ENCODE measurements at regions not wholly inside any gene's neighbourhood (a gene's known extent, or its start where the extent isn't known, plus 50 kb on each side); places are given as distances from the start of the nearest gene placed in this dataset.

DNA sequence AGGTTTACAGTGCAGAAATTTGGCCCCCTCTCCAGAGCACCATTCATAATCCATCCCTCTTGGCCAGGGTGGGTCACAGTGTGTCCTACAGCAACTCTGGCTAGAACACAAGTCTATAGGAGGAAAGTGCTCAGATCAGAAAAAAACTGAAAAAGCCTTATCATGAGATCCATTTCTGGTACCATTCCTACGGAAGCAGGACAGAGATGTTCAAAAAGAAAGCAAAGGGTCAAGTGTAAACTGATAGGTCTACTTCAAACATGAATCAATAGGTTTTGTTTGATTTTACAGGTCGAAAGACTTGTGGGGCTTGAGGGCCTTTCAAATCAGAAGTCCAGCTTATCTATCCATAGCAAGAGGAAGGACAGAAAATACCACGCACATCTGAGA, 326.4 kb downstream of the SOX9 start:
- intact Hi-C loops (cut with DNase I): no loop called here
- DNase-seq: no peak
- H3K4me3 ChIP-seq: no peak overlapping the region
- H3K4me1 ChIP-seq: no peaks in the 10 kb centered on the region
- no peaks in the 10 kb centered on the region for H3K36me3 ChIP-seq
- H3K27me3 ChIP-seq (ENCODE audit: low read depth): no peaks in the 10 kb centered on the region
- ATAC-seq: no peak
- no peak overlapping the region for H3K27ac ChIP-seq
- no peaks in the 10 kb centered on the region for H3K9me3 ChIP-seq
- no peak for TF ChIP-seq CTCF (IDR thresholded peaks at IDR 0.05)

GRCh38 chr17:72448019-72448418, 327.2 kb downstream of the SOX9 start:
- intact Hi-C loops (cut with DNase I): no loop called here
- Histone ChIP-seq H3K27ac (no peak overlapping the region), H3K36me3 (no peaks in the 10 kb centered on the region), H3K4me1 (no peaks in the 10 kb centered on the region), H3K27me3 (ENCODE audit: low read depth) (no peaks in the 10 kb centered on the region), H3K9me3 (no peaks in the 10 kb centered on the region), H3K4me3 (no peak overlapping the region)
- ATAC-seq (no peak), DNase-seq (no peak)
- no peak for TF ChIP-seq CTCF (IDR thresholded peaks at IDR 0.05)

DNA sequence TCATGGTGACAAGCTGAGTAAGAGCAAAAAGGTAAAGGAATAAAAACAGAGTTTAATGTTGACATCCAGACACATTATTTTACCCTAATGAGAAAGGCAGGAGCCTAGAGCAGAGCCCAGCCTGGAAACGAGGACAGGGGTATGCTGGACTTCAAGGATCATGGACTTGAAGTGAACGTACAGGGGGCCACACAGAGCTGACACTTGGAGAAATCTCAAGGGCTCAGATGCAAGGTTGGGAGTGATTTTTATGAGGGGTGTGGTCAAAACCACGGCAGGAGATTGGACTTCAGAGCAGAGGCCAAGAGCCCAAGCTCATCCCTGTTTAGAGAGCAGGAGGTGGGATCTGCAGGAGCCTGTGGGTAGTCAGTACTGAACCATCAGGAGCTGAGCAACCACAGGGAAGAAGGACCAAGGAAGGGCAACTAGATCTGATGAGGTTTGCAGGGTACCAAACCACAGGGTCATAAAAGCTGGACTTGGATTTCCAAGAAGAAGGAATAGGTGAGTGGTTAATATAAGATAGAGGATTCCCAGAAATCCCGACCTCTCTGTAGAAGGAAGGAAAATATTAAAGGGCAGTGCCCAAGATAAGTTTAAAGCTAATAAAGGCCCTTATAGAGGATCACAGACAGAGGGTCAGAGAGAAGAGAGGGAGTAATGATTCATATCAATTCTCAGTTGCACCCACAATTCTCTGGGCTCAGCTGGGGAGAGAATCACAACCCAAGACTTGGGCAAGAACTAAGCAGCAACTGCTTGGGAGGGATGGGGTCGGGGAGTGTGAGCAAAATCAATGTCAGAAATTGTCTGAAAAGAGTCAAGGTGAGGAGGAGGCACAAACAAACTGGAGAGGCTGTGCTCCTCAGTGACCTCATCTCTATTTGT, 331.7 kb downstream of the SOX9 start:
- Histone ChIP-seq H3K4me3 (no peak overlapping the region), H3K27me3 (ENCODE audit: low read depth) (no peaks in the 10 kb centered on the region), H3K27ac (no peak overlapping the region), H3K4me1 (no peaks in the 10 kb centered on the region), H3K9me3 (no peaks in the 10 kb centered on the region), H3K36me3 (no peaks in the 10 kb centered on the region)
- intact Hi-C loops (cut with DNase I): no loop called here
- ATAC-seq (no peak), DNase-seq (no peak)
- TF ChIP-seq CTCF (IDR thresholded peaks at IDR 0.05): no peak

- Histone ChIP-seq H3K4me1 (no peaks in the 10 kb centered on the region), H3K4me3 (no peak overlapping the region), H3K9me3 (no peaks in the 10 kb centered on the region), H3K36me3 (no peaks in the 10 kb centered on the region), H3K27ac (no peak overlapping the region), H3K27me3 (ENCODE audit: low read depth) (no peaks in the 10 kb centered on the region)
- DNase-seq (no peak), ATAC-seq (no peak)
- intact Hi-C loops (cut with DNase I): no loop called here
- no peak for TF ChIP-seq CTCF (IDR thresholded peaks at IDR 0.05)
These were observed 333.5 kb downstream of the SOX9 start for GRCh38 chr17:72454342-72454741.

DNA sequence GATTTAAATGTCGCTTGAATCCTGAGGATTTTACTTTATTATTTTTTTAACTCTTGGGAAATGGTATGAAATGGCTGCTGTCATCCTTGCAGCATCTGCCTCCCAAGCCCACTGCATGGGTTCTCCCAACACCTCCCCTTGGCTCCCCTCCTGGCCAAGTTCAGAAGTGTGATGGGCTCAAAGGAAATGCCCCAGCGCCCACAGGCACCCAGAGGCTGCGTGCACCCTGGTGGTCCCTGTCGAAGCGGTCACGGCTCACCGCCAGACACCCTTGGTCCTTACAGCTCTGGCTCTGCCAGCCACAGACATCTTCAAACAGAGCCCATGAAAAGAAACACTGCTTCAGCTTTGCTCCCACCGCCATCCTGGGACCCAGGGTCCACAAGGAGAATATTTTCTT, 334.7 kb downstream of the SOX9 start:
- no peak for ATAC-seq
- intact Hi-C loops (cut with DNase I): no loop called here
- no peaks in the 10 kb centered on the region for H3K27me3 ChIP-seq (ENCODE audit: low read depth)

More for the DNA sequence above, 334.7 kb downstream of the SOX9 start:
- TF ChIP-seq CTCF (IDR thresholded peaks at IDR 0.05): no peak
- Histone ChIP-seq H3K9me3 (no peaks in the 10 kb centered on the region), H3K4me1 (no peaks in the 10 kb centered on the region), H3K4me3 (no peak overlapping the region), H3K27ac (no peak overlapping the region), H3K36me3 (no peaks in the 10 kb centered on the region)
- no peak for DNase-seq
